ENCODE measurements at regions not wholly inside any gene's neighbourhood (a gene's known extent, or its start where the extent isn't known, plus 50 kb on each side); places are given as distances from the start of the nearest gene placed in this dataset.

- no peak overlapping the region for H2AFZ ChIP-seq (ENCODE audit: control insufficient read depth, low read length)
- H3K4me1 ChIP-seq (ENCODE audit: control insufficient read depth, extremely low read depth, insufficient read depth, low read length) = no peaks in the 10 kb centered on the region
- H3K9me1 ChIP-seq (ENCODE audit: control insufficient read depth, extremely low read depth, insufficient read depth, low read length) = no peaks in the 10 kb centered on the region
- no peak overlapping the region for H3K9ac ChIP-seq (ENCODE audit: control insufficient read depth, extremely low read depth, insufficient read depth, low read length)
- H3K36me3 ChIP-seq (ENCODE audit: control insufficient read depth in 2 of 2, extremely low read depth in 1 of 2, insufficient read depth in 2 of 2, low read length in 2 of 2) = no peaks in the 10 kb centered on the region
- H3K79me2 ChIP-seq (ENCODE audit: control insufficient read depth, insufficient read depth, low read length) = no peaks in the 10 kb centered on the region
- no peaks in the 10 kb centered on the region for H3K27me3 ChIP-seq (ENCODE audit: control insufficient read depth, extremely low read depth, insufficient read depth, low read length)
- no peak overlapping the region for H3K4me2 ChIP-seq (ENCODE audit: control insufficient read depth, extremely low read depth, insufficient read depth, low read depth, low read length)
- H3K4me3 ChIP-seq (ENCODE audit: control insufficient read depth in 2 of 3, extremely low read depth in 1 of 3, insufficient read depth in 2 of 3, low read depth in 1 of 3, low read length in 3 of 3) = no peak overlapping the region
- H3K9me3 ChIP-seq (ENCODE audit: control insufficient read depth, low read depth, low read length) = no peaks in the 10 kb centered on the region
- DNase-seq (ENCODE audit: low read depth, low spot score) = no peak
- dilution Hi-C loops (cut with MboI; ENCODE audit: extremely low pct_ligation_motif_present, low sequenced_read_pairs) = no loop called here
- TF ChIP-seq CTCF (optimal IDR thresholded peaks at IDR 0.05 in 1 of 3, IDR thresholded peaks at IDR 0.05 in 1 of 3, conservative IDR thresholded peaks at IDR 0.05 in 1 of 3; ENCODE audit: extremely low read depth in 1 of 3, insufficient read depth in 2 of 3, low read length in 3 of 3) (no peak), EZH2 (IDR thresholded peaks at IDR 0.05; ENCODE audit: low read length) (no peak)
- H3K27ac ChIP-seq (ENCODE audit: control insufficient read depth, insufficient read depth, low read length) = no peak overlapping the region
- no peaks in the 10 kb centered on the region for H4K20me1 ChIP-seq (ENCODE audit: control insufficient read depth, extremely low read depth, insufficient read depth, low read length)
- FAIRE-seq = no peak
These were observed 1029.8 kb upstream of the GBE1 start for GRCh38 chr3:82791241-82791640.

- Histone ChIP-seq H2AFZ (ENCODE audit: control insufficient read depth, low read length) (no peak overlapping the region), H4K20me1 (ENCODE audit: control insufficient read depth, extremely low read depth, insufficient read depth, low read length) (no peaks in the 10 kb centered on the region), H3K4me2 (ENCODE audit: control insufficient read depth, extremely low read depth, insufficient read depth, low read depth, low read length) (no peak overlapping the region), H3K27ac (ENCODE audit: control insufficient read depth, insufficient read depth, low read length) (no peak overlapping the region), H3K4me3 (ENCODE audit: control insufficient read depth in 2 of 3, extremely low read depth in 1 of 3, insufficient read depth in 2 of 3, low read depth in 1 of 3, low read length in 3 of 3) (no peak overlapping the region), H3K36me3 (ENCODE audit: control insufficient read depth in 2 of 2, extremely low read depth in 1 of 2, insufficient read depth in 2 of 2, low read length in 2 of 2) (no peaks in the 10 kb centered on the region), H3K9me3 (ENCODE audit: control insufficient read depth, low read depth, low read length) (no peaks in the 10 kb centered on the region), H3K79me2 (ENCODE audit: control insufficient read depth, insufficient read depth, low read length) (no peaks in the 10 kb centered on the region), H3K9ac (ENCODE audit: control insufficient read depth, extremely low read depth, insufficient read depth, low read length) (no peak overlapping the region), H3K27me3 (ENCODE audit: control insufficient read depth, extremely low read depth, insufficient read depth, low read length) (no peaks in the 10 kb centered on the region), H3K9me1 (ENCODE audit: control insufficient read depth, extremely low read depth, insufficient read depth, low read length) (no peaks in the 10 kb centered on the region), H3K4me1 (ENCODE audit: control insufficient read depth, extremely low read depth, insufficient read depth, low read length) (no peaks in the 10 kb centered on the region)
- dilution Hi-C loops (cut with MboI; ENCODE audit: extremely low pct_ligation_motif_present, low sequenced_read_pairs) = no loop called here
- DNase-seq (ENCODE audit: low read depth, low spot score) (no peak), FAIRE-seq (no peak)
- no peak for TF ChIP-seq CTCF (optimal IDR thresholded peaks at IDR 0.05 in 1 of 3, IDR thresholded peaks at IDR 0.05 in 1 of 3, conservative IDR thresholded peaks at IDR 0.05 in 1 of 3; ENCODE audit: extremely low read depth in 1 of 3, insufficient read depth in 2 of 3, low read length in 3 of 3)
- no peak for TF ChIP-seq EZH2 (IDR thresholded peaks at IDR 0.05; ENCODE audit: low read length)
These were observed 1029.1 kb upstream of the GBE1 start for GRCh38 chr3:82790307-82791097.

Measured in keratinocyte (primary cell).